ENCODE measurements at regions not wholly inside any gene's neighbourhood (a gene's known extent, or its start where the extent isn't known, plus 50 kb on each side); places are given as distances from the start of the nearest gene placed in this dataset.

DNA sequence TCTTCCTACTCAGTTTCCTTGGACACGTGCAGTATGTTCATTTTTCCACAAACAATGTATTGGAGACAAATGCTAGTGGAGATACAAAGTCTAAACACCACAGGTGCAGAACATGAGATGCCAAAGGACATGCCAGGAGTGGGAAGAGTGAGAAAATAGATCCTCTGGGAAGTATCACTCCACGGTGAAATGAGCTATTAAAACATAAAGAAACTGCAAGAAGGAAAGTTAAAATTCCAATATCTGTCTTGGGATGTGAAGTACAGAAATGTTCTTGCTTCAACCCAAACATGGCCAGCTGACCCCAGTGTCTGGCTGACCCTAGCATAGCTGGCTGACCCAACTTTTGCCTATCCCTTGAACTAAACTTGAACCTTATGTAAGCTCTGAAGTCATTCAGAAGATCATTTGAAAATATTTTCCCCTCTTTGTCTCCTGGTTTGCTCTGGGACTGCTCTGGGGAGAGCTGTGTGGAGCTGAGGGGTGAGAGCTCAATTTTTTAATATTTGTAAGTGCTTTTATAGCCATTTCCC lies 59.5 kb downstream of the FZD1 start:
- no peak for DNase-seq
- intact Hi-C loops (cut with DNase I; ENCODE audit: low total_unique reads) = no loop called here
- Histone ChIP-seq H3K9me3 (no peaks in the 10 kb centered on the region), H3K4me1 (no peaks in the 10 kb centered on the region), H3K27ac (no peak overlapping the region), H3K4me3 (no peak overlapping the region), H3K36me3 (no peaks in the 10 kb centered on the region), H3K27me3 (no peaks in the 10 kb centered on the region)
- TF ChIP-seq, protein P1, sequence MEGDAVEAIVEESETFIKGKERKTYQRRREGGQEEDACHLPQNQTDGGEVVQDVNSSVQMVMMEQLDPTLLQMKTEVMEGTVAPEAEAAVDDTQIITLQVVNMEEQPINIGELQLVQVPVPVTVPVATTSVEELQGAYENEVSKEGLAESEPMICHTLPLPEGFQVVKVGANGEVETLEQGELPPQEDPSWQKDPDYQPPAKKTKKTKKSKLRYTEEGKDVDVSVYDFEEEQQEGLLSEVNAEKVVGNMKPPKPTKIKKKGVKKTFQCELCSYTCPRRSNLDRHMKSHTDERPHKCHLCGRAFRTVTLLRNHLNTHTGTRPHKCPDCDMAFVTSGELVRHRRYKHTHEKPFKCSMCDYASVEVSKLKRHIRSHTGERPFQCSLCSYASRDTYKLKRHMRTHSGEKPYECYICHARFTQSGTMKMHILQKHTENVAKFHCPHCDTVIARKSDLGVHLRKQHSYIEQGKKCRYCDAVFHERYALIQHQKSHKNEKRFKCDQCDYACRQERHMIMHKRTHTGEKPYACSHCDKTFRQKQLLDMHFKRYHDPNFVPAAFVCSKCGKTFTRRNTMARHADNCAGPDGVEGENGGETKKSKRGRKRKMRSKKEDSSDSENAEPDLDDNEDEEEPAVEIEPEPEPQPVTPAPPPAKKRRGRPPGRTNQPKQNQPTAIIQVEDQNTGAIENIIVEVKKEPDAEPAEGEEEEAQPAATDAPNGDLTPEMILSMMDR (IDR thresholded peaks at IDR 0.05) = no peak
- TF ChIP-seq POLR2A (IDR thresholded peaks at IDR 0.05) = no peak

DNA sequence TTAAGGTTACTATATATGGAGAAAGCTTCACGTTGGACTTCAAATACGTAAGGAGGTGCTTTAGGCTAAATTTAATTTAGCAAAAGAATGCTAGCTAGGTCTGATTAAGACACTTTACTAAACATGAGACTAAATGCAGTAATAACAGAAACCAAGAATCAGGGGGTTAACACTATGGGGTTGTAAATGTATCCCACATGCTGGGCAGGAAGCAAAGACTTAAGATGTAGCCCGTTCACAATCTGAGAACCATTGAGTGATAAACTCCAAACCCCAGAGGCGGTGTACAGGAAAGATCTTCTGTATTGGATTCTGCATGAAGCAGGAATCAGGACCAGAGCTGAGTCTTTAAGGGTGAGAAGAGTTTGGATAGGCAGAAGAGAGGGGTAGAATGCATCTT lies 60.4 kb downstream of the FZD1 start:
- no peaks in the 10 kb centered on the region for H3K4me1 ChIP-seq
- TF ChIP-seq, protein P1 (IDR thresholded peaks at IDR 0.05) = no peak
- DNase-seq = no peak
- no peaks in the 10 kb centered on the region for H3K27me3 ChIP-seq
- H3K36me3 ChIP-seq = no peaks in the 10 kb centered on the region
- no peaks in the 10 kb centered on the region for H3K9me3 ChIP-seq
- H3K4me3 ChIP-seq = no peak overlapping the region
- intact Hi-C loops (cut with DNase I; ENCODE audit: low total_unique reads) = no loop called here
- no peak overlapping the region for H3K27ac ChIP-seq

DNA sequence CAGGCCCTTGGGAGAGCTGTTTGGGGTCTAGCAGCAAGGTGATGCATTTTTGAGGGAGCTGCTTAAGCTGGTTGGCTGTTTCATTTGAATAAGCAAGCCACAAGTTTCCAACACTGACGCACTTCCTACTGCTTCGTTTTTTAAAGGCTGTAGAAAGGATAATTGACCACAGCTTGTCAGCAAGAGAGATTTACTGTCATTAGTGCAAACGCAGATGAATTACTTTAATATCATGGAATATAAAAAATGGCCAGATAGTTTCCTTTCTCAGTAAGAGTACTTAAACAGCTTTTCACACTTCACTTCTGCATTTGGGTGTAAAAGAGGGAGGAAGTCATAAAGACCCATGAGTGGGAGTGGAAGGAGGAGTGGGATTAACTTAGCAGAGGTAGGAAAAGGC lies 61.5 kb downstream of the FZD1 start:
- Histone ChIP-seq H3K4me3 (no peak overlapping the region), H3K4me1 (no peaks in the 10 kb centered on the region), H3K36me3 (no peaks in the 10 kb centered on the region), H3K27ac (no peak overlapping the region), H3K9me3 (no peaks in the 10 kb centered on the region), H3K27me3 (no peaks in the 10 kb centered on the region)
- TF ChIP-seq, protein P1 (IDR thresholded peaks at IDR 0.05) = no peak
- no peak for TF ChIP-seq POLR2A (IDR thresholded peaks at IDR 0.05)
- intact Hi-C loops (cut with DNase I; ENCODE audit: low total_unique reads) = no loop called here
- no peak for DNase-seq

DNA sequence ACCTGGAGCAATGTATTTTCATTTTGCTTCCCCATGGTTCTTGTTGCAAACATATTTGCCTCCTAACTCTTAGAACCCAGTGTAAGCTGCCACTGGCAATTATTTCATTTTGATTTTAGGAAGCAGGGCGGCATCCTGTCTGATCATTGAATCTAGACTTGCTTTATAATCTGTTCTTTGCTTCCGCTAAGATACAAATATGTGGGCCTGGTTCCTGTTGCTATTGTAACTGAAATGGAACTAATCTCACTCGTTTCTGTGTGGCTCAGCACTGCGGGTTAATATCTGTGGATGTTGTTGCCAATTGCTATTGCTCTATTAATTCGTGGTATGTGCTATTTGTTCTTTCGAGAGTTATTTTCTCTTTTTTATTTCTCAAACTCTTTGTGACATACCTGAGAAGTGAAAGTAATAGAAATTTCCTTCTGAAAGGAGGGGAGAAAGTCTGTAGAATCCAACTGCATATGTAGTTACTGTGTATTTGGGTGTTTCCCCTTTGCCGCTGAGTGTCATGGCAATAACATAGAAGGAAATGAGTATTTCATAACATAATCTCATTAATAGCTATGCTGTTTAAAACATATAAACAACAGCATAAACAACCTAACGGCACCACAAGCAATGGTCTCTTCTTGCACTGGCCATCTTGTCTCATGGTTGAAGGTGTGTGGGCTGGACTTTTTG lies 62.4 kb downstream of the FZD1 start:
- no peak for DNase-seq
- Histone ChIP-seq H3K9me3 (no peaks in the 10 kb centered on the region), H3K4me1 (no peaks in the 10 kb centered on the region), H3K36me3 (no peaks in the 10 kb centered on the region), H3K27ac (no peak overlapping the region), H3K4me3 (no peak overlapping the region), H3K27me3 (no peaks in the 10 kb centered on the region)
- no peak for TF ChIP-seq POLR2A (IDR thresholded peaks at IDR 0.05)
- TF ChIP-seq, protein P1 (IDR thresholded peaks at IDR 0.05) = no peak
- intact Hi-C loops (cut with DNase I; ENCODE audit: low total_unique reads) = no loop called here

DNA sequence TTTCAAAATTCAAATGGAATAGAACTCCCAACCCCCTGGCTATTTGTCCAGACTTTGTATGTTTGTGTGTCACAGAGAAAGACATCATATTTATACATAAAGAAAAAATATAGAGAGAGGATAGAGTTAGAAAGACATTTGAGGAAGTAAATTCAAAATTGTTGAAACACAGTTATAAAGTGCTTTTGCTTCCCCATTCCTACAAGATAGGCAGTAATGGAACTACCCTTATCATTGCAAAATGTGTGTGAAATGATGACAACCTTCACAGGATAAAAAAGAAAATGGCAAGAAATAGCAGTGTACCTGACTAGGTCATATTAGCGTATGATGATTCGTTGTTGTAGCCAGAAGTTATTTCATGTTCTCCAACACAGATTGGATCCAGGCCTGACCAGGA lies 63.1 kb downstream of the FZD1 start:
- DNase-seq = no peak
- TF ChIP-seq, protein P1 (IDR thresholded peaks at IDR 0.05) = no peak
- no peak for TF ChIP-seq POLR2A (IDR thresholded peaks at IDR 0.05)
- intact Hi-C loops (cut with DNase I; ENCODE audit: low total_unique reads) = no loop called here

More for the DNA sequence above, 63.1 kb downstream of the FZD1 start:
- H3K4me3 ChIP-seq = no peak overlapping the region
- H3K27me3 ChIP-seq = no peaks in the 10 kb centered on the region
- no peaks in the 10 kb centered on the region for H3K4me1 ChIP-seq
- H3K36me3 ChIP-seq = no peaks in the 10 kb centered on the region
- H3K27ac ChIP-seq = no peak overlapping the region
- H3K9me3 ChIP-seq = no peaks in the 10 kb centered on the region
